ENCODE measurements at regions not wholly inside any gene's neighbourhood (a gene's known extent, or its start where the extent isn't known, plus 50 kb on each side); places are given as distances from the start of the nearest gene placed in this dataset.
A peak's percentile ranks its signal among the peaks of the same experiment; 100 is the strongest.

DNA sequence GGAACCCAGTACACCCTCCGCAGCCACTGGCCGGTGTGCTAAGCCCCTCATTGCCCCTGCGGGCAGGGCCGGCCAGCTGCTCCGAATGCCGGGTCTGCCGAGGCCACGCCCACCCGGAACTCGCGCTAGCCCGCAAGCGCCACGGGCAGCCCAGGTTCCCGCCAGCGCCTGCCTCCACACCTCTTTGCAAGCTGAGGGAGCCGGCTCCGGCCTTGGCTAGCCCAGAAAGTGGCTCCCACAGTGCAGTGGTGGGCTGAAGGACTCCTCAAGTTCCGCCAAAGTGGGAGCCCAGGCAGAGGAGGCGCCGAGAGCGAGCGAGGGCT, 81.4 kb upstream of the BCHE start (continued):
- TF ChIP-seq, protein P1, sequence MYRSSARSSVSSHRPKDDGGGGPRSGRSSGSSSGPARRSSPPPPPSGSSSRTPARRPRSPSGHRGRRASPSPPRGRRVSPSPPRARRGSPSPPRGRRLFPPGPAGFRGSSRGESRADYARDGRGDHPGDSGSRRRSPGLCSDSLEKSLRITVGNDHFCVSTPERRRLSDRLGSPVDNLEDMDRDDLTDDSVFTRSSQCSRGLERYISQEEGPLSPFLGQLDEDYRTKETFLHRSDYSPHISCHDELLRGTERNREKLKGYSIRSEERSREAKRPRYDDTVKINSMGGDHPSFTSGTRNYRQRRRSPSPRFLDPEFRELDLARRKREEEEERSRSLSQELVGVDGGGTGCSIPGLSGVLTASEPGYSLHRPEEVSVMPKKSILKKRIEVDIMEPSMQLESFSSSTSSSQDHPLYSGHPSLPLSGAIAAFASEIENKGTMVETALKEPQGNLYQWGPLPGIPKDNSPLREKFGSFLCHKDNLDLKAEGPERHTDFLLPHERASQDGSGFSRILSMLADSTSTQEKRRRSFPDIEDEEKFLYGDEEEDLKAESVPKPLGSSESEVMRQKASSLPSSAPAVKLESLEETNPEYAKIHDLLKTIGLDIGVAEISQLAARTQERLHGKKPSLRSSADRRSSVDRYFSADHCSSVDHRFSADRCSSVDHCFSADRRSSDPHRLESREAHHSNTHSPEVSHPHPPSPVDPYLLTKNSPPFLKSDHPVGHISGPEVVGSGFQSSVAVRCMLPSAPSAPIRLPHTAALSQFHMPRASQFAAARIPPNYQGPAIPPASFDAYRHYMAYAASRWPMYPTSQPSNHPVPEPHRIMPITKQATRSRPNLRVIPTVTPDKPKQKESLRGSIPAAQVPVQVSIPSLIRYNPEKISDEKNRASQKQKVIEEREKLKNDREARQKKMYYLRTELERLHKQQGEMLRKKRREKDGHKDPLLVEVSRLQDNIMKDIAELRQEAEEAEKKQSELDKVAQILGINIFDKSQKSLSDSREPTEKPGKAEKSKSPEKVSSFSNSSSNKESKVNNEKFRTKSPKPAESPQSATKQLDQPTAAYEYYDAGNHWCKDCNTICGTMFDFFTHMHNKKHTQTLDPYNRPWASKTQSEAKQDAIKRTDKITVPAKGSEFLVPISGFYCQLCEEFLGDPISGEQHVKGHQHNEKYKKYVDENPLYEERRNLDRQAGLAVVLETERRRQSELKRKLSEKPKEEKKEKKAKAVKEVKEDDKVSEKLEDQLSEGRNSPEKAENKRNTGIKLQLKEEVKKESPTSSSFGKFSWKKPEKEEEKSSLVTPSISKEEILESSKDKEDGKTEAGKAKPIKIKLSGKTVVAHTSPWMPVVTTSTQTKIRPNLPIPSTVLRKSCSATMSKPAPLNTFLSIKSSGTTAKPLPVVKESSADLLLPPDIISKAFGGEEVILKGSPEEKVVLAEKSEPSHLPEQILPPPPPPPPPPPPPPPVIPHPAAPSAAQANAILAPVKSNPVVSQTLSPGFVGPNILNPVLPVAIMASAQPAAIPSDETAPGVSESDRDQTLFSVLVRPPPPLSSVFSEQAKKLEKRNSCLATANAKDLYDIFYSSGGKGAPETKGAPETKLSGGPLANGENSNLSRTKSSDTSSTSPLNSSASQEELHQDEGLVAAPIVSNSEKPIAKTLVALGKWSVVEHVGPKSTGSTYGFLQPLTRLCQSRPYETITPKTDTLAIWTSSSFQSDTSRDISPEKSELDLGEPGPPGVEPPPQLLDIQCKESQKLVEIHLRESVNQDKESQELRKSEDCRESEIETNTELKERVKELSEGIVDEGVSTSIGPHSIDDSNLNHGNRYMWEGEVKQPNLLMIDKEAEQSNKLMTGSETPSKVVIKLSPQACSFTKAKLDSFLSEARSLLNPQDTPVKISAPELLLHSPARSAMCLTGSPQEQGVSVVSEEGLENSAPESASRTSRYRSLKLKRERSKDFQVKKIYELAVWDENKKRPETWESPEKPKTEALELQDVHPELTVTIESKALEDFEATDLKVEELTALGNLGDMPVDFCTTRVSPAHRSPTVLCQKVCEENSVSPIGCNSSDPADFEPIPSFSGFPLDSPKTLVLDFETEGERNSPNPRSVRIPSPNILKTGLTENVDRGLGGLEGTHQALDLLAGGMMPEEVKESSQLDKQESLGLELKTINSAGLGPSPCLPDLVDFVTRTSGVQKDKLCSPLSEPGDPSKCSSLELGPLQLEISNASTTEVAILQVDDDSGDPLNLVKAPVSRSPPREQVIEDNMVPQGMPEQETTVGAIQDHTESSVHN (IDR thresholded peaks at IDR 0.05; ENCODE audit: borderline replicate concordance in 1 of 2, low read depth in 1 of 2): no peak
- 0 out of 2 replicates have a peak, but pooled peaks have one; percentile 39 for TF ChIP-seq KAT7 (CRISPR knock-in tag; IDR thresholded peaks at IDR 0.05; ENCODE audit: borderline replicate concordance)
- peak in 1 of 2 experiments; percentile 77; a peak in 1 of 4 replicates for TF ChIP-seq MAZ (CRISPR knock-in tag; conservative IDR thresholded peaks at IDR 0.05 in 1 of 2, IDR thresholded peaks at IDR 0.05 in 1 of 2)
- TF ChIP-seq, protein P2, sequence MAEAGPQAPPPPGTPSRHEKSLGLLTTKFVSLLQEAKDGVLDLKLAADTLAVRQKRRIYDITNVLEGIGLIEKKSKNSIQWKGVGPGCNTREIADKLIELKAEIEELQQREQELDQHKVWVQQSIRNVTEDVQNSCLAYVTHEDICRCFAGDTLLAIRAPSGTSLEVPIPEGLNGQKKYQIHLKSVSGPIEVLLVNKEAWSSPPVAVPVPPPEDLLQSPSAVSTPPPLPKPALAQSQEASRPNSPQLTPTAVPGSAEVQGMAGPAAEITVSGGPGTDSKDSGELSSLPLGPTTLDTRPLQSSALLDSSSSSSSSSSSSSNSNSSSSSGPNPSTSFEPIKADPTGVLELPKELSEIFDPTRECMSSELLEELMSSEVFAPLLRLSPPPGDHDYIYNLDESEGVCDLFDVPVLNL (CRISPR knock-in tag; IDR thresholded peaks at IDR 0.05; ENCODE audit: low read depth): peak; percentile 48; the same call in 1 of the 2 replicates
- TF ChIP-seq DACH1 (IDR thresholded peaks at IDR 0.05; ENCODE audit: partially characterized antibody): peak; percentile 53
- 0 out of 2 replicates have a peak, but pooled peaks have one; percentile 14 for TF ChIP-seq SIN3B (IDR thresholded peaks at IDR 0.05; ENCODE audit: low read depth)
- TF ChIP-seq NFIC (IDR thresholded peaks at IDR 0.05): 0 out of 2 replicates have a peak, but pooled peaks have one; percentile 24
- 0 out of 2 replicates have a peak, but pooled peaks have one; percentile 55 for TF ChIP-seq HNRNPL (IDR thresholded peaks at IDR 0.05; ENCODE audit: low read depth, low read length)
- no peak for TF ChIP-seq MCM5 (IDR thresholded peaks at IDR 0.05; ENCODE audit: low read depth)
- no peak for TF ChIP-seq NBN (IDR thresholded peaks at IDR 0.05; ENCODE audit: low read depth)
- TF ChIP-seq, protein P3, sequence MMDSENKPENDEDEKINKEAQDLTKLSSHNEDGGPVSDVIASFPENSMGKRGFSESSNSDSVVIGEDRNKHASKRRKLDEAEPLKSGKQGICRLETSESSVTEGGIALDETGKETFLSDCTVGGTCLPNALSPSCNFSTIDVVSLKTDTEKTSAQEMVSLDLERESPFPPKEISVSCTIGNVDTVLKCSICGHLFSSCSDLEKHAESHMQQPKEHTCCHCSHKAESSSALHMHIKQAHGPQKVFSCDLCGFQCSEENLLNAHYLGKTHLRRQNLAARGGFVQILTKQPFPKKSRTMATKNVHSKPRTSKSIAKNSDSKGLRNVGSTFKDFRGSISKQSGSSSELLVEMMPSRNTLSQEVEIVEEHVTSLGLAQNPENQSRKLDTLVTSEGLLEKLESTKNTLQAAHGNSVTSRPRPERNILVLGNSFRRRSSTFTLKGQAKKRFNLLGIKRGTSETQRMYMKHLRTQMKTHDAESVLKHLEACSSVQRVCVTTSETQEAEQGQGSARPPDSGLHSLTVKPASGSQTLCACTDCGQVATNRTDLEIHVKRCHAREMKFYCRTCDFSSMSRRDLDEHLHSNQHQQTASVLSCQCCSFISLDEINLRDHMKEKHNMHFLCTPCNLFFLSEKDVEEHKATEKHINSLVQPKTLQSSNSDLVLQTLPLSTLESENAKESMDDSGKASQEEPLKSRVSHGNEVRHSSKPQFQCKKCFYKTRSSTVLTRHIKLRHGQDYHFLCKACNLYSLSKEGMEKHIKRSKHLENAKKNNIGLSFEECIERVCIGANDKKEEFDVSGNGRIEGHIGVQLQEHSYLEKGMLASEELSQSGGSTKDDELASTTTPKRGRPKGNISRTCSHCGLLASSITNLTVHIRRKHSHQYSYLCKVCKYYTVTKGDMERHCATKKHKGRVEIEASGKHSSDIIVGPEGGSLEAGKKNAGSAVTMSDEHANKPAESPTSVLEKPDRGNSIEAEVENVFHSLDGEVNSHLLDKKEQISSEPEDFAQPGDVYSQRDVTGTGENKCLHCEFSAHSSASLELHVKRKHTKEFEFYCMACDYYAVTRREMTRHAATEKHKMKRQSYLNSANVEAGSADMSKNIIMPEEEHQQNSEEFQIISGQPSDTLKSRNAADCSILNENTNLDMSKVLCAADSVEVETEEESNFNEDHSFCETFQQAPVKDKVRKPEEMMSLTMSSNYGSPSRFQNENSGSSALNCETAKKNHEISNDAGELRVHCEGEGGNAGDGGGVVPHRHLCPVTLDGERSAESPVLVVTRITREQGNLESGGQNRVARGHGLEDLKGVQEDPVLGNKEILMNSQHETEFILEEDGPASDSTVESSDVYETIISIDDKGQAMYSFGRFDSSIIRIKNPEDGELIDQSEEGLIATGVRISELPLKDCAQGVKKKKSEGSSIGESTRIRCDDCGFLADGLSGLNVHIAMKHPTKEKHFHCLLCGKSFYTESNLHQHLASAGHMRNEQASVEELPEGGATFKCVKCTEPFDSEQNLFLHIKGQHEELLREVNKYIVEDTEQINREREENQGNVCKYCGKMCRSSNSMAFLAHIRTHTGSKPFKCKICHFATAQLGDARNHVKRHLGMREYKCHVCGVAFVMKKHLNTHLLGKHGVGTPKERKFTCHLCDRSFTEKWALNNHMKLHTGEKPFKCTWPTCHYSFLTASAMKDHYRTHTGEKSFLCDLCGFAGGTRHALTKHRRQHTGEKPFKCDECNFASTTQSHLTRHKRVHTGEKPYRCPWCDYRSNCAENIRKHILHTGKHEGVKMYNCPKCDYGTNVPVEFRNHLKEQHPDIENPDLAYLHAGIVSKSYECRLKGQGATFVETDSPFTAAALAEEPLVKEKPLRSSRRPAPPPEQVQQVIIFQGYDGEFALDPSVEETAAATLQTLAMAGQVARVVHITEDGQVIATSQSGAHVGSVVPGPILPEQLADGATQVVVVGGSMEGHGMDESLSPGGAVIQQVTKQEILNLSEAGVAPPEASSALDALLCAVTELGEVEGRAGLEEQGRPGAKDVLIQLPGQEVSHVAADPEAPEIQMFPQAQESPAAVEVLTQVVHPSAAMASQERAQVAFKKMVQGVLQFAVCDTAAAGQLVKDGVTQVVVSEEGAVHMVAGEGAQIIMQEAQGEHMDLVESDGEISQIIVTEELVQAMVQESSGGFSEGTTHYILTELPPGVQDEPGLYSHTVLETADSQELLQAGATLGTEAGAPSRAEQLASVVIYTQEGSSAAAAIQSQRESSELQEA (IDR thresholded peaks at IDR 0.05; ENCODE audit: low read depth): no peak

Data from K562 (cell line).